ENCODE measurements at regions not wholly inside any gene's neighbourhood (a gene's known extent, or its start where the extent isn't known, plus 50 kb on each side); places are given as distances from the start of the nearest gene placed in this dataset.

DNA sequence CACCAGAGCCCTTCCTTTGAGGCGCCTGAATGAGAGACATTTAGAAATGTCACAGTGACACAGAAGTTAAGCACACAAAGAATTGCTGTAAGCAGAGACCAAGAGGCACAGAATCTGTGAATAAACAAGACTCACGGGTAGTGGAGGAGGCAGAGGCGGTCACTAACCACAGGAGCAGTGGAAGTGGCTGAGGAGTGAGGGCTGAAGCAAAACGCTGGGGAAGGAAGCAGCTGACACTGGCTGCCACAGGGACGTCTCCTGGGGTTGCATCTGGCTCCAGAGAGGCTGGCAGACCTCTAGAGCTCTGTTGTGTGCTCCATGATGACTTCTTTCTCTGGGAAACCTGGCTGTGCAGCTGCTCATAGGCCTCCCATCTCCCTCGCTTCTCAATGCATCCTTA, 65.0 kb upstream of the SLC2A12 start:
- H3K27me3 ChIP-seq (ENCODE audit: insufficient read depth, poor library complexity, severe bottlenecking) = no peaks in the 10 kb centered on the region
- H3K27ac ChIP-seq (replicated peaks) = no peak overlapping the region
- DNase-seq (ENCODE audit: low read depth in 1 of 2, low spot score in 1 of 2) = peak in 1 of 2 experiments; percentile 56
- no peak overlapping the region for H3K4me3 ChIP-seq (replicated peaks; ENCODE audit: insufficient read depth, low read length)
- no peak for TF ChIP-seq POLR2AphosphoS5 (IDR thresholded peaks at IDR 0.05; ENCODE audit: low read depth)
- TF ChIP-seq SPI1 (IDR thresholded peaks at IDR 0.05; ENCODE audit: borderline replicate concordance, low read depth) = peak; percentile 8; the same call in 1 of the 2 replicates

- H3K4me3 ChIP-seq (replicated peaks; ENCODE audit: insufficient read depth, low read length) = no peak overlapping the region
- no peaks in the 10 kb centered on the region for H3K27me3 ChIP-seq (ENCODE audit: insufficient read depth, poor library complexity, severe bottlenecking)
- DNase-seq (ENCODE audit: low read depth in 1 of 2, low spot score in 1 of 2) = no peak
- no peak overlapping the region for H3K27ac ChIP-seq (replicated peaks)
- TF ChIP-seq REST (IDR thresholded peaks at IDR 0.05; ENCODE audit: insufficient replicate concordance, low read depth) = no peak
Measured at GRCh38 chr6:134115715-134116074, 63.3 kb upstream of the SLC2A12 start.

DNA sequence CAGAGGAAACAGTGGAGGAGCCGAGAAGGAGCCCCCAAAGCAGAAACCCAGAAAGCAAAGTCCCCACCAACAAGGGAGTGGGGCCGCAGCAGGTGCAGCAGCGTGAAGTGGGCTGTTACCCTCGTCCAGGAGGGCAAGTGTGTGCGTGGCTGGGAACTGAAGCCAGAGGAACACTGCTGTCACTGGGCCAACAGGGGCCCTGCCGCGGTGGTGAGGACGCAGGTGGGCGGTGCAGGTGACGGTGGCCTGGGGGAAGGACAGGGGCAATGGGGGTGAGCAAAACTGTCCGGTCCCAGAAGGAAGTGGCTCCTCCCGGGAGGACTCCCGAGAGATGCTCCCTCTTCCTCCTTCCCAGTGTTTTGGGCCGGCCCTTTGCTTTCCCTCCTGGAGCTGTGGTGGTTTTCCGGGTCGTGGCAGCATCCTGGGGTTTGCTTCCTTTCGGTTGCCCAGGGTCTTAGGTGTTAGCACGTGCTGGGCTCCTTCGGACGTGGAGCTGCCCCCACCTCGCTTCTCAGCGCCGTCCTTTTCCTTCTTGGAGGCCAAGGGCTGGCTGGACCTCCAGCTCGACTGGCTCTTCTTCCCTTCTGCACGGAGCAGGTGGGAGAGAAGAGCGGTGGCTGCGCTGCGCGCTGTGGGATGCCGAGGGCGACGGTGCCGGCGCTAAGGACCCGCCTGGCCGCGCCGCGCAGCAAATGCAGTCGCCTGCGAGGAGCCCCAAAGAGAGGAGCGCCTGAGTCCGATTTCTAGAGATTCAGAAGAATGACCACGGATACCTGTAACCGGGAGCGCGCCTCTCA, 62.7 kb upstream of the SLC2A12 start:
- no peak for DNase-seq (ENCODE audit: low read depth in 1 of 2, low spot score in 1 of 2)
- no peak overlapping the region for H3K4me3 ChIP-seq (replicated peaks; ENCODE audit: insufficient read depth, low read length)
- H3K27ac ChIP-seq (replicated peaks) = no peak overlapping the region
- TF ChIP-seq POLR2AphosphoS5 (IDR thresholded peaks at IDR 0.05; ENCODE audit: low read depth) (no peak), GABPA (IDR thresholded peaks at IDR 0.05; ENCODE audit: low read depth) (no peak), SPI1 (IDR thresholded peaks at IDR 0.05; ENCODE audit: borderline replicate concordance, low read depth) (no peak), REST (IDR thresholded peaks at IDR 0.05; ENCODE audit: insufficient replicate concordance, low read depth) (no peak)
- TF ChIP-seq, protein P1, sequence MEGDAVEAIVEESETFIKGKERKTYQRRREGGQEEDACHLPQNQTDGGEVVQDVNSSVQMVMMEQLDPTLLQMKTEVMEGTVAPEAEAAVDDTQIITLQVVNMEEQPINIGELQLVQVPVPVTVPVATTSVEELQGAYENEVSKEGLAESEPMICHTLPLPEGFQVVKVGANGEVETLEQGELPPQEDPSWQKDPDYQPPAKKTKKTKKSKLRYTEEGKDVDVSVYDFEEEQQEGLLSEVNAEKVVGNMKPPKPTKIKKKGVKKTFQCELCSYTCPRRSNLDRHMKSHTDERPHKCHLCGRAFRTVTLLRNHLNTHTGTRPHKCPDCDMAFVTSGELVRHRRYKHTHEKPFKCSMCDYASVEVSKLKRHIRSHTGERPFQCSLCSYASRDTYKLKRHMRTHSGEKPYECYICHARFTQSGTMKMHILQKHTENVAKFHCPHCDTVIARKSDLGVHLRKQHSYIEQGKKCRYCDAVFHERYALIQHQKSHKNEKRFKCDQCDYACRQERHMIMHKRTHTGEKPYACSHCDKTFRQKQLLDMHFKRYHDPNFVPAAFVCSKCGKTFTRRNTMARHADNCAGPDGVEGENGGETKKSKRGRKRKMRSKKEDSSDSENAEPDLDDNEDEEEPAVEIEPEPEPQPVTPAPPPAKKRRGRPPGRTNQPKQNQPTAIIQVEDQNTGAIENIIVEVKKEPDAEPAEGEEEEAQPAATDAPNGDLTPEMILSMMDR (IDR thresholded peaks at IDR 0.05; ENCODE audit: insufficient read depth, low read length) = no peak
- no peaks in the 10 kb centered on the region for H3K27me3 ChIP-seq (ENCODE audit: insufficient read depth, poor library complexity, severe bottlenecking)

GRCh38 chr6:134114489-134114888, 62.1 kb upstream of the SLC2A12 start:
- TF ChIP-seq GABPA (IDR thresholded peaks at IDR 0.05; ENCODE audit: low read depth) = no peak
- TF ChIP-seq REST (IDR thresholded peaks at IDR 0.05; ENCODE audit: insufficient replicate concordance, low read depth) = peak; percentile 21
- no peak for TF ChIP-seq POLR2AphosphoS5 (IDR thresholded peaks at IDR 0.05; ENCODE audit: low read depth)
- TF ChIP-seq, protein P1 (IDR thresholded peaks at IDR 0.05; ENCODE audit: insufficient read depth, low read length) = no peak
- no peak overlapping the region for H3K27ac ChIP-seq (replicated peaks)
- no peak overlapping the region for H3K4me3 ChIP-seq (replicated peaks; ENCODE audit: insufficient read depth, low read length)
- no peaks in the 10 kb centered on the region for H3K27me3 ChIP-seq (ENCODE audit: insufficient read depth, poor library complexity, severe bottlenecking)
- DNase-seq (ENCODE audit: low read depth in 1 of 2, low spot score in 1 of 2) = no peak

Data from HL-60 (cell line).